ENCODE measurements at regions not wholly inside any gene's neighbourhood (a gene's known extent, or its start where the extent isn't known, plus 50 kb on each side); places are given as distances from the start of the nearest gene placed in this dataset.
"Not testable (repeated sequence)": the region's sequence is repeated elsewhere in the genome, so short reads cannot be mapped to it uniquely, and the experiment has no call there.

DNA sequence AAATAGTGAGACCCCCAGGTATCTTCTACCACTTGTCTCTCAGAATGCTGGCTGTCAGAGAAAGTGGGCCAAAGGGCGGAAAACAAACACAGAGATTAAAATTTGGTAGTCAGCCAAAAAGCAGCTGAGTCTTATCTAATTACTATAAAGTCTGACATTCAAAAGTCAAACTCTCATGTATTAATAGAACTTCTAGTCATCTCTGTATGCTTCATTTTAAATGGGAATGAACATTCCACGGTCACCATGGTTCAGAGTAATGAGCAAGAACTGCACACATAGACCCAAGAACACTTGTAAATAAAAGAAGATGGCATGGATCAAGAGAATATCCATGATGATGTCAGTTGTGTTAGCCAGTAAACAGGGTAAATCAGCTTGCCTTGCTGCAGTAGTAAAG lies 1267.0 kb upstream of the CHAC2 start:
- Mint-ChIP-seq H3K27ac (no peak overlapping the region), H3K9me3 (peaks cover 5% of the 10 kb centered on the region), H3K36me3 (no peaks in the 10 kb centered on the region), H3K4me3 (no peak overlapping the region), H3K27me3 (no peaks in the 10 kb centered on the region), H3K4me1 (no peaks in the 10 kb centered on the region)
- DNase-seq, result no peak
- CTCF ChIA-PET, result no interaction called here

- no peaks in the 10 kb centered on the region for H3K27me3 Mint-ChIP-seq
Observed at GRCh38 chr2:52498077-52498750, 1269.4 kb upstream of the CHAC2 start.

GRCh38 chr2:52495816-52496215 lies 1271.8 kb upstream of the CHAC2 start:
- CTCF ChIA-PET, result no interaction called here

More at GRCh38 chr2:52498077-52498750, 1269.4 kb upstream of the CHAC2 start:
- Mint-ChIP-seq H3K4me1 (no peaks in the 10 kb centered on the region), H3K4me3 (no peak overlapping the region), H3K27ac (no peak overlapping the region), H3K36me3 (no peaks in the 10 kb centered on the region), H3K9me3 (peaks cover 5% of the 10 kb centered on the region)
- DNase-seq, result no peak
- CTCF ChIA-PET, result no interaction called here

GRCh38 chr2:52477166-52477565 lies 1290.4 kb upstream of the CHAC2 start:
- no peak overlapping the region for H3K27ac Mint-ChIP-seq
- no peaks in the 10 kb centered on the region for H3K4me1 Mint-ChIP-seq
- H3K9me3 Mint-ChIP-seq, result peaks cover 7% of the 10 kb centered on the region
- H3K4me3 Mint-ChIP-seq, result no peak overlapping the region
- CTCF ChIA-PET, result no interaction called here
- DNase-seq, result no peak
- no peaks in the 10 kb centered on the region for H3K27me3 Mint-ChIP-seq
- no peaks in the 10 kb centered on the region for H3K36me3 Mint-ChIP-seq

More at GRCh38 chr2:52495816-52496215, 1271.8 kb upstream of the CHAC2 start:
- H3K4me1 Mint-ChIP-seq, result no peaks in the 10 kb centered on the region
- no peak overlapping the region for H3K27ac Mint-ChIP-seq
- no peak for DNase-seq
- peaks cover 5% of the 10 kb centered on the region for H3K9me3 Mint-ChIP-seq
- H3K36me3 Mint-ChIP-seq, result no peaks in the 10 kb centered on the region
- no peaks in the 10 kb centered on the region for H3K27me3 Mint-ChIP-seq
- H3K4me3 Mint-ChIP-seq, result no peak overlapping the region

DNA sequence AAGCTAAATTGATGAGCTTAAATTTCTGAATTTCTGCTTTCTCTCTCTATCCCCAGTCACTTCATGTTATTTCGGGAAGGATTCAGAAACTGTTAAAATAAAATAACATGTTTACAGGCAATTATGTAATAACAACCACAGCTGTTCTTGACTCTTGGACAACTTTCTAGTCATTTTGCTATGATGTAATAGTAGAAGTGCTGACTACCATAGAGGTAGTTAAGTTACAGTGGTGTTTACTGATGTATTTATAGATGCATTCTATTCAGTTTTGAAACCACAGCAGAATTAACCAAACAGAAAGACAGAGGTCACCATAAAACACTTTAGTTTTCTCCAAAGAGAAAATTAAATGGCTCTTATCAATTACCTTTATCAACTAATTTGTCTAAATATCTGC lies 1292.0 kb upstream of the CHAC2 start:
- CTCF ChIA-PET, result no interaction called here
- Mint-ChIP-seq H3K9me3 (peaks cover 7% of the 10 kb centered on the region), H3K27ac (no peak overlapping the region), H3K4me3 (no peak overlapping the region), H3K36me3 (no peaks in the 10 kb centered on the region), H3K27me3 (no peaks in the 10 kb centered on the region), H3K4me1 (no peaks in the 10 kb centered on the region)
- no peak for DNase-seq

DNA sequence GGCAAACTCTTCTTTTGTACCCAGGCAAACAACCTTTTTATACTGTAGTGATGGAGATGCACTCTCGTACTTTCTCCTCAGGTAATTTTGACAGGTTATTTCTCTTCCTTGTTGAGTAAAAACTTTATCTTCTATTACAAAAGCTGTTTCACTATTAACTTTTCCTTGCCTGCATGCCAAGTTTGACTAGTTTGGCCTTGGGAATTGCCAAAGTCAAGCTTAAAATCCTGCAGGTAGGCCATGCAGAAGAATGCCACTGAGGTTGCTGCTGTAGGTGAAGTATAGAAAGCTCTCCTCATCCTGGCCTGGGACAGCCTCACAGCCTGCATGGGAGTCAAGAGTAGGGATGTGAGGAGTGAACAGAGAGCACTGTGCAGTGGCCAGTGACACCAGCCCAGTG lies 1293.5 kb upstream of the CHAC2 start:
- DNase-seq, result no peak
- Mint-ChIP-seq H3K4me1 (no peaks in the 10 kb centered on the region), H3K36me3 (no peaks in the 10 kb centered on the region), H3K4me3 (no peak overlapping the region), H3K9me3 (peaks cover 7% of the 10 kb centered on the region), H3K27ac (no peak overlapping the region), H3K27me3 (no peaks in the 10 kb centered on the region)
- CTCF ChIA-PET, result no interaction called here

- no peak overlapping the region for H3K27ac Mint-ChIP-seq
- CTCF ChIA-PET, result no interaction called here
- no peaks in the 10 kb centered on the region for H3K36me3 Mint-ChIP-seq
- H3K9me3 Mint-ChIP-seq, result peaks cover 5% of the 10 kb centered on the region
- no peaks in the 10 kb centered on the region for H3K27me3 Mint-ChIP-seq
- no peaks in the 10 kb centered on the region for H3K4me1 Mint-ChIP-seq
- H3K4me3 Mint-ChIP-seq, result no peak overlapping the region
- DNase-seq, result no peak
Observed at GRCh38 chr2:52473526-52473925, 1294.1 kb upstream of the CHAC2 start.

DNA sequence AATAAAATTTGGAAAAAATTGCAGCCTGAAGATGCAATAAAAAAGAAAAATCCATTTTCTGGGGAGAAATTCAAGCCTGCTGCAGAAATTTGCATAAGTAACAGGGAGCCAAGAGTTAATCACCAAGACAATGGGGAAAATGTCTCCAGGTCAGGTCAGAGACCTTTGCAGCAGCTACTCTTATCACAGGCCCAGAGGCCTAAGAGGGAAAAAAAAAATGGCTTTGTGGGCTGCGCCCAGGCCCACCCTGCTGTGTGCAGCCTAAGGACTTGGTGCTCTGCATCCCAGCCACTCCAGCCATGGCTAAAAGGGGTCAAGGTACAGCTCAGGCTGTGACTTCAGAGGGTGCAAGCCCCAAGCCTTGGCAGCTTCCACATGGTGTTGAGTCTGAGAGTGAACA lies 1297.1 kb upstream of the CHAC2 start:
- CTCF ChIA-PET, DNase-seq, H3K4me3 Mint-ChIP-seq, H3K36me3 Mint-ChIP-seq, H3K27ac Mint-ChIP-seq, H3K27me3 Mint-ChIP-seq, H3K9me3 Mint-ChIP-seq, H3K4me1 Mint-ChIP-seq: not testable (repeated sequence)

DNA sequence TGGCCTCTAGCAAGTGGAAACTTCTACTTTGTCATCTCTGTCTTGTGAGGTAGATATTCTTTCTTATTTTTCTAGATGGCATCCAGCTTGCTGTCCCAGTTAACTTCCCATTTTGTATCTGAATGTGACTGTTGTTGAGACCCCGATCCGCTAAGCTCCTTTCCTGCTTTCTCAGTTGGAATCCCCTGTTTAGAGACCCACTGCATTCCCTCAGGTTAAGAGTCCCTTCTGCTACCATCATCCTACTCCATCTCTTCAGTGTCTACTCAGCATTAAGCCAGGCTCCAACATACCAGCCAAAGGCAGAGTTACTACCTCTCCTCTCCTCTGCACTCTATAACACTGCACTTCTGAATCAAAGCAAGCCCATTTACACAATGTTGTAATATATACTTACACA lies 1300.4 kb upstream of the CHAC2 start:
- H3K4me1 Mint-ChIP-seq, result no peaks in the 10 kb centered on the region
- no peaks in the 10 kb centered on the region for H3K27me3 Mint-ChIP-seq

GRCh38 chr2:52465287-52465686 lies 1302.3 kb upstream of the CHAC2 start:
- no peaks in the 10 kb centered on the region for H3K27me3 Mint-ChIP-seq
- peaks cover 4% of the 10 kb centered on the region for H3K9me3 Mint-ChIP-seq
- CTCF ChIA-PET, result no interaction called here
- DNase-seq, result no peak
- H3K27ac Mint-ChIP-seq, result no peak overlapping the region
- no peak overlapping the region for H3K4me3 Mint-ChIP-seq
- no peaks in the 10 kb centered on the region for H3K36me3 Mint-ChIP-seq
- no peaks in the 10 kb centered on the region for H3K4me1 Mint-ChIP-seq

More for the DNA sequence above, 1300.4 kb upstream of the CHAC2 start:
- no peak for DNase-seq
- peaks cover 4% of the 10 kb centered on the region for H3K9me3 Mint-ChIP-seq
- no peak overlapping the region for H3K4me3 Mint-ChIP-seq
- no peak overlapping the region for H3K27ac Mint-ChIP-seq
- H3K36me3 Mint-ChIP-seq, result no peaks in the 10 kb centered on the region
- CTCF ChIA-PET, result no interaction called here

DNA sequence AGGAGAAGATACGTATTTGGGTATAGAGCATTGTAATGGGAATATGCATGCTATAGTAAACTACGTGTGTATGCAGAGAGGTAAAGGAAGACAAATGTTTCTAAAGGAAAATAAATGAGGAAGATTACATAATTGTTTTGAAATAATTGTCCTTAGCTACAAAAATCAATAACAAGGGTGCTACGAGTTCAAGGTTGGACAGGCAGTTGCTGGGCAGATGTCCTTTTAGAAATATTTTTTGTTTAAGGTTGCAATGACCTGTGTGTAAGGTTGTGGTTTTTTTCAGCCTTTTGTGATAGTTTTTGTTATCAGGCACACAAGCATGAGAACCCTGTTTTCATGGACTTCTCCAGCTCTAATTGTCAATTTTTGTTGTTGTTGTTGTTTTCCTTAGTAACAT lies 1304.1 kb upstream of the CHAC2 start:
- CTCF ChIA-PET, result no interaction called here
- Mint-ChIP-seq H3K27me3 (no peaks in the 10 kb centered on the region), H3K36me3 (no peaks in the 10 kb centered on the region), H3K4me1 (no peaks in the 10 kb centered on the region), H3K27ac (no peak overlapping the region), H3K4me3 (no peak overlapping the region), H3K9me3 (peaks cover 4% of the 10 kb centered on the region)
- no peak for DNase-seq

DNA sequence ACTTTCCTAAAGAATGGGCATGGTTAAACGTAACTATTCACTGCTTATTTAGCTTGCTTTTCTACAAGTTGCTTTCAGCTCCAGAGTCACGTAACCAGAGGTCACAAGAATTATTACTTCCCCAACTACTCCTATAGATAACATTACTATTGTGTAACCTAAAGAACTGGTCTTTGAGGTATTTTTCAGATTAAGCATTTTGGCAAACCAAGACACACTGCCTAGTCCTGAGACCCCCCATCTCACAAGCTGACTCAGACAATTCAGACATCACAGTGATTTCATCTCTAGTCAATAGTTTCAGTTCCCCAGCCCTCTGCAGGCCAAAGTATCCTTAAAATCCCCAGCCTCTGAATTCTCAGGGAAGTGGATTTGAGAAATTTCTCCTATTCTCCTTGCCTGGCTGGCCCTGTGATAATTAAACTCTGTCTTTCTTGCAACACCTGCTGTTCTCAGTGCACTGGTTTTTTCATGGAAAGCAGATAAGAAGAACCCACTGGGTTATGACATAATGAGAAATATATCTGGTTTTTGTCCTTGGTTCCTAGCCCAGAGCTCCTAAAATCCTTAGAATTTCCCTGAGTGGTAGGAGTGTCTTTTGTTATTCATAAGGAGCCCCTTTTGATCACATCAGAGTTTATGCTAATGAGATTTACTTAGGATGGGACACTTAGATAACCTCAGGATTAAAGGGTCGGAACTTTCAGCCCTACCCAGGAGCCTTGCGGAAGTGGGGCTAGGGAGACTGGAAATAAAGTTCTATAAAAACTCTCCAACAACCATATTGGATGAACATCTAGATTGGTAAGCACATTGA lies 1310.8 kb upstream of the CHAC2 start:
- CTCF ChIA-PET, result no interaction called here
- no peaks in the 10 kb centered on the region for H3K36me3 Mint-ChIP-seq
- H3K27me3 Mint-ChIP-seq, result no peaks in the 10 kb centered on the region
- DNase-seq, result no peak
- H3K4me3 Mint-ChIP-seq, result no peak overlapping the region
- no peaks in the 10 kb centered on the region for H3K4me1 Mint-ChIP-seq
- no peak overlapping the region for H3K27ac Mint-ChIP-seq
- H3K9me3 Mint-ChIP-seq, result peaks cover 10% of the 10 kb centered on the region

DNA sequence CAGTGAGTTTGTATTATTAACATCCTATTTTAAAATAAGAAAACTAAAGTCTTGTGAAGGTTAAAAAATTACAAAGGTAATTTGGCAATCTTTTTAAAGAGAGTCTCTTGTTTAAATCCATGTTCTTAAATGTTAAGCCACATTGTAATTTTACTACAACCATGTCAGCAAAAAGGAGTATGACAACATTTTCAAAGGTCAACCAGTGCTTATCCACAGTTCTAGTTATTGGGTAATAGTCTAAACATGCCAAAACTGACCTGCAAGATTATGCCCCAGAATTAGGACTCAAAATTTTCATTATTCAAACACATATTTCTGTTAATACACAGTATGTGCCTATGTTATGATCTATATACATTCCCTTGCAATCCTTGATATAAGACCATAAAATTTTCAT lies 1312.6 kb upstream of the CHAC2 start:
- H3K9me3 Mint-ChIP-seq, result peaks cover 10% of the 10 kb centered on the region

DNA sequence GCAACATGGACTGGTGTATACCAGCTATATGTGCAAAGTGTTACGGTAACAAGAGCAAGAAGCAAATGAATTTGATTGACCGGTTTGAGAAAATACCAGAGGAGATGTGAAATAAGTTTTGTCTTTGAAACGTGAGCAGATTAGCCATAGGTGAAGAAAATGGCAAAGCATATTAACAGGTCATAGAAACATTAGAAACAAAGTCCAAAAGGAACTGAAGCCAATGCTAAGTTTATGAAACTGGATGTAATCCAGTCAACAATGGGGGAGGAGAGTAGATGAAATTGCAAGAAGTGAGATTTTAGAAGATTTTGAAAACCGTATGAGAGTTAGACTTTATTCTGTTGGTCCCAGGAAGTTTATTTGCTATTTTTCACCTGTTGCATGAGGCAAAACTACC lies 1315.4 kb upstream of the CHAC2 start:
- no peak overlapping the region for H3K27ac Mint-ChIP-seq
- H3K4me3 Mint-ChIP-seq, result no peak overlapping the region
- H3K4me1 Mint-ChIP-seq, result no peaks in the 10 kb centered on the region
- H3K27me3 Mint-ChIP-seq, result no peaks in the 10 kb centered on the region
- no peak for DNase-seq
- CTCF ChIA-PET, result no interaction called here
- no peaks in the 10 kb centered on the region for H3K36me3 Mint-ChIP-seq
- peaks cover 11% of the 10 kb centered on the region for H3K9me3 Mint-ChIP-seq

More for the DNA sequence above, 1312.6 kb upstream of the CHAC2 start:
- CTCF ChIA-PET, result no interaction called here
- H3K27ac Mint-ChIP-seq, result no peak overlapping the region
- H3K27me3 Mint-ChIP-seq, result no peaks in the 10 kb centered on the region
- H3K4me3 Mint-ChIP-seq, result no peak overlapping the region
- H3K4me1 Mint-ChIP-seq, result no peaks in the 10 kb centered on the region
- no peaks in the 10 kb centered on the region for H3K36me3 Mint-ChIP-seq
- no peak for DNase-seq

DNA sequence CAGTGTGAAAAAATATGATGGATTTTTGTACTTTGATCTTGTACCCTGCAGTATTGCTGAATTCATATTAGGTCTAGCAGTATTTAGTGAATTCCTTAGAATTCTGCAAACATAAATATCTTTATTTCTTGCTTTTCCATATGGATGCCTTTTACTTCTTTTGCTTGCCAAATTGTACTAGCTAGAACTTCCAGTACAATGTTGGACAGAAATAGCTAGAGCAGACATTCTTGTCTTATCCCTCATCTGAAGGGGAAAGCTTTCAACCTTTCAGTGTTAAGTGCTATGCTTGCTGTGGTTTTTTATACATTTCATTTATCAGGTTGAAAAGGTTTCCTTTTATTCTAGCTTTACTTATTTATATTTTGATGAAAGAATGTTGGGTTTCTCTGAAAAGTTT lies 1321.9 kb upstream of the CHAC2 start:
- H3K27me3 Mint-ChIP-seq, result no peaks in the 10 kb centered on the region
- H3K27ac Mint-ChIP-seq, result no peak overlapping the region
- H3K4me3 Mint-ChIP-seq, result no peak overlapping the region
- DNase-seq, result no peak
- CTCF ChIA-PET, result no interaction called here
- H3K36me3 Mint-ChIP-seq, result no peaks in the 10 kb centered on the region
- no peaks in the 10 kb centered on the region for H3K4me1 Mint-ChIP-seq
- H3K9me3 Mint-ChIP-seq, result peaks cover 4% of the 10 kb centered on the region
